ENCODE measurements at regions not wholly inside any gene's neighbourhood (a gene's known extent, or its start where the extent isn't known, plus 50 kb on each side); places are given as distances from the start of the nearest gene placed in this dataset.

- H3K36me3 ChIP-seq (replicated peaks; ENCODE audit: insufficient read depth, low read depth) = no peaks in the 10 kb centered on the region
- peaks cover 81% of the 10 kb centered on the region for H3K79me2 ChIP-seq
- TF ChIP-seq EZH2 (IDR thresholded peaks at IDR 0.05; ENCODE audit: borderline replicate concordance) (no peak), EZH2phosphoT487 (IDR thresholded peaks at IDR 0.05; ENCODE audit: low read depth, severe bottlenecking, unreplicated experiment) (no peak), CTCF (IDR thresholded peaks at IDR 0.05; ENCODE audit: poor library complexity) (no peak)
- no peak overlapping the region for H2AFZ ChIP-seq
- DNase-seq (ENCODE audit: low spot score) = no peak
- no peaks in the 10 kb centered on the region for H3K4me1 ChIP-seq (ENCODE audit: insufficient read depth)
- no peaks in the 10 kb centered on the region for H3K27me3 ChIP-seq
- H3K4me3 ChIP-seq = no peak overlapping the region
- H3K4me2 ChIP-seq = no peak overlapping the region
- WGBS (ENCODE audit: low lambda C conversion rate, missing lambda C conversion rate) = 97% methylated on average over 1 of the region's 1 CpG
- H3K9me2 ChIP-seq (replicated peaks; ENCODE audit: insufficient read depth) = no peaks in the 10 kb centered on the region
- H4K20me1 ChIP-seq (ENCODE audit: insufficient read depth, poor library complexity, severe bottlenecking) = no peaks in the 10 kb centered on the region
- H3K9me3 ChIP-seq (ENCODE audit: low read depth) = no peaks in the 10 kb centered on the region
- H3K27ac ChIP-seq = no peak overlapping the region
Observed at GRCh38 chr7:86950944-86951343, 108.5 kb downstream of the ELAPOR2 start.

GRCh38 chr7:86950360-86950759, 109.1 kb downstream of the ELAPOR2 start:
- H3K9me2 ChIP-seq (replicated peaks; ENCODE audit: insufficient read depth) = no peaks in the 10 kb centered on the region
- H3K4me3 ChIP-seq = no peak overlapping the region
- no peak overlapping the region for H3K4me2 ChIP-seq
- peaks cover 81% of the 10 kb centered on the region for H3K79me2 ChIP-seq
- no peaks in the 10 kb centered on the region for H3K4me1 ChIP-seq (ENCODE audit: insufficient read depth)
- H3K36me3 ChIP-seq (replicated peaks; ENCODE audit: insufficient read depth, low read depth) = no peaks in the 10 kb centered on the region
- H4K20me1 ChIP-seq (ENCODE audit: insufficient read depth, poor library complexity, severe bottlenecking) = no peaks in the 10 kb centered on the region
- no peak overlapping the region for H3K27ac ChIP-seq
- H3K9me3 ChIP-seq (ENCODE audit: low read depth) = no peaks in the 10 kb centered on the region
- DNase-seq (ENCODE audit: low spot score) = no peak
- H2AFZ ChIP-seq = no peak overlapping the region
- WGBS (ENCODE audit: low lambda C conversion rate, missing lambda C conversion rate) = 95% methylated on average over 4 of the region's 4 CpGs
- H3K27me3 ChIP-seq = no peaks in the 10 kb centered on the region
- TF ChIP-seq CTCF (IDR thresholded peaks at IDR 0.05; ENCODE audit: poor library complexity) (no peak), EZH2phosphoT487 (IDR thresholded peaks at IDR 0.05; ENCODE audit: low read depth, severe bottlenecking, unreplicated experiment) (no peak), EZH2 (IDR thresholded peaks at IDR 0.05; ENCODE audit: borderline replicate concordance) (no peak)

GRCh38 chr7:86949779-86950260, 109.6 kb downstream of the ELAPOR2 start:
- DNase-seq (ENCODE audit: low spot score) = no peak
- Histone ChIP-seq H3K9me2 (replicated peaks; ENCODE audit: insufficient read depth) (no peaks in the 10 kb centered on the region), H3K4me1 (ENCODE audit: insufficient read depth) (no peaks in the 10 kb centered on the region), H3K9me3 (ENCODE audit: low read depth) (no peaks in the 10 kb centered on the region), H3K79me2 (peaks cover 81% of the 10 kb centered on the region), H3K27me3 (no peaks in the 10 kb centered on the region), H3K36me3 (replicated peaks; ENCODE audit: insufficient read depth, low read depth) (no peaks in the 10 kb centered on the region), H3K4me2 (no peak overlapping the region), H2AFZ (no peak overlapping the region), H3K27ac (no peak overlapping the region), H4K20me1 (ENCODE audit: insufficient read depth, poor library complexity, severe bottlenecking) (no peaks in the 10 kb centered on the region), H3K4me3 (no peak overlapping the region)
- TF ChIP-seq EZH2 (IDR thresholded peaks at IDR 0.05; ENCODE audit: borderline replicate concordance) (no peak), EZH2phosphoT487 (IDR thresholded peaks at IDR 0.05; ENCODE audit: low read depth, severe bottlenecking, unreplicated experiment) (no peak), CTCF (IDR thresholded peaks at IDR 0.05; ENCODE audit: poor library complexity) (no peak)
- 90% methylated on average over 3 of the region's 3 CpGs for WGBS (ENCODE audit: low lambda C conversion rate, missing lambda C conversion rate)
